ENCODE measurements at regions not wholly inside any gene's neighbourhood (a gene's known extent, or its start where the extent isn't known, plus 50 kb on each side); places are given as distances from the start of the nearest gene placed in this dataset.
"Not testable (repeated sequence)": the region's sequence is repeated elsewhere in the genome, so short reads cannot be mapped to it uniquely, and the experiment has no call there.

DNA sequence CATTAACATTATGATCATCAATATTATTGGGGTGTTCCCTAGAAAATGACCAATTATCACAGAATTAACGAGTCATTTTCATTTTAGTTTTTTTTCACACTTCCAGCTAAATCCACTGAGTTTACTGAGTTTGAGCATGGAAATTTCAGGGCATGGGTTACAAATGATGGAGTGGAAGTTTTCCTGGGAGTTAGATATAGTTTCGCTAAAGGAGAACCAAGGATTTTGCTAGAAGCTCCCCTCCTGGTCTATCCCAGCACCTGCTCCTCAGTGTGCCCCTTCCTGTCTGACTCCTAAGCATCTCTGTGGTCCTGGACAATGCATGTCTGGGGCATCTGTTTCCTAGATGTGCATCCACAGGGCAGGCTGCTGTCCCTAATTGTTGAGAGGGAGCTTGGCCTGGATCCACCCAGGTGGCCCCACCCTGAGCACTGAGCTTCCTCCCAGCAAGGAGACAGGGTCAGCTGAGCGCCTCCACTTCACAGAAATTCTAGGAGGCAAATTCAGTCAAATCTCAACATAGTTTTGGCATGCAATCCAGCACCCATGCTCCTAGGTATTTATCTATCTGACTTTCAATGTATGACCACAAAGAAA is 102.3 kb upstream of the GOLGA6L6 start:
- Histone ChIP-seq H3K36me3 (no peaks in the 10 kb centered on the region), H3K27me3 (peaks cover 11% of the 10 kb centered on the region), H3K9me3 (no peaks in the 10 kb centered on the region), H3K4me3 (ENCODE audit: low read depth, low read length) (no peak overlapping the region), H3K4me1 (no peaks in the 10 kb centered on the region)
- TF ChIP-seq, protein P1, sequence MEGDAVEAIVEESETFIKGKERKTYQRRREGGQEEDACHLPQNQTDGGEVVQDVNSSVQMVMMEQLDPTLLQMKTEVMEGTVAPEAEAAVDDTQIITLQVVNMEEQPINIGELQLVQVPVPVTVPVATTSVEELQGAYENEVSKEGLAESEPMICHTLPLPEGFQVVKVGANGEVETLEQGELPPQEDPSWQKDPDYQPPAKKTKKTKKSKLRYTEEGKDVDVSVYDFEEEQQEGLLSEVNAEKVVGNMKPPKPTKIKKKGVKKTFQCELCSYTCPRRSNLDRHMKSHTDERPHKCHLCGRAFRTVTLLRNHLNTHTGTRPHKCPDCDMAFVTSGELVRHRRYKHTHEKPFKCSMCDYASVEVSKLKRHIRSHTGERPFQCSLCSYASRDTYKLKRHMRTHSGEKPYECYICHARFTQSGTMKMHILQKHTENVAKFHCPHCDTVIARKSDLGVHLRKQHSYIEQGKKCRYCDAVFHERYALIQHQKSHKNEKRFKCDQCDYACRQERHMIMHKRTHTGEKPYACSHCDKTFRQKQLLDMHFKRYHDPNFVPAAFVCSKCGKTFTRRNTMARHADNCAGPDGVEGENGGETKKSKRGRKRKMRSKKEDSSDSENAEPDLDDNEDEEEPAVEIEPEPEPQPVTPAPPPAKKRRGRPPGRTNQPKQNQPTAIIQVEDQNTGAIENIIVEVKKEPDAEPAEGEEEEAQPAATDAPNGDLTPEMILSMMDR (IDR thresholded peaks at IDR 0.05; ENCODE audit: low read depth, low read length), result no peak
- DNase-seq, result no peak

DNA sequence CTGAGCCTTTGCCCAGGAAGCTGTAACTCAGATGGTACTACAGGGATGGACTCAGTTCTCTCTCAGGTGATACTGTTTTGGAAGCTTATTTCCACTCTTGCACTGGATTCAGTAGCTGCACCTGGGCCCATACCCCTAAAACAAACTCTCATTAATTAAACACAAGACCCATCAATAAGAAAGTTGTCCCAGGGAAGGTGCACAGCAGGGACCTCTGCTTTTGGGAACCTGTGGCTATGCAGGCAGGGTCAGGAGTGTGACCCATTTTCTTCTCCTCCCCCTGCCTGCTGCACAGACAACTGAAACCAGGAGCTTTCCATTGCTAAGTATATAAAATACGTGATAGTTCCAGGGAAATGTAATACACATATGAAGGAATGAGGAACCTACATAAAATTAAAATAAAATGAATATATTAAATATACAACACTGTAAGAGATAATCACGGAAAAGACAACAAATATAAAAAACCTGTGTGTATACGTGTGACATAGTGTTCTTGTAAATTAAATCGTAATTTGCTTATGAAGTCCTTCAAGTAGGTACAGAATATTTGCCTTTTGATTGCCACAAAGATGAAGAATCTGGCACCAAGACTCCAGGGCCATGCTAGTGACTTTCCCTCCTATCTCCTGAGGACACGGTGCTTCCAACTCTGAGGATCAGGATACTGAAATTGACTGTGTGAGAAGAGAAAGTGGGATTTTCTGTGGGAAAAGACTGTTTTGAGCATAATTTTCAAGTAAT is 101.6 kb upstream of the GOLGA6L6 start:
- TF ChIP-seq, protein P1 (IDR thresholded peaks at IDR 0.05; ENCODE audit: low read depth, low read length), result no peak
- DNase-seq, result no peak
- Histone ChIP-seq H3K36me3 (no peaks in the 10 kb centered on the region), H3K27me3 (peaks cover 11% of the 10 kb centered on the region), H3K4me1 (no peaks in the 10 kb centered on the region), H3K4me3 (ENCODE audit: low read depth, low read length) (no peak overlapping the region), H3K9me3 (no peaks in the 10 kb centered on the region)

DNA sequence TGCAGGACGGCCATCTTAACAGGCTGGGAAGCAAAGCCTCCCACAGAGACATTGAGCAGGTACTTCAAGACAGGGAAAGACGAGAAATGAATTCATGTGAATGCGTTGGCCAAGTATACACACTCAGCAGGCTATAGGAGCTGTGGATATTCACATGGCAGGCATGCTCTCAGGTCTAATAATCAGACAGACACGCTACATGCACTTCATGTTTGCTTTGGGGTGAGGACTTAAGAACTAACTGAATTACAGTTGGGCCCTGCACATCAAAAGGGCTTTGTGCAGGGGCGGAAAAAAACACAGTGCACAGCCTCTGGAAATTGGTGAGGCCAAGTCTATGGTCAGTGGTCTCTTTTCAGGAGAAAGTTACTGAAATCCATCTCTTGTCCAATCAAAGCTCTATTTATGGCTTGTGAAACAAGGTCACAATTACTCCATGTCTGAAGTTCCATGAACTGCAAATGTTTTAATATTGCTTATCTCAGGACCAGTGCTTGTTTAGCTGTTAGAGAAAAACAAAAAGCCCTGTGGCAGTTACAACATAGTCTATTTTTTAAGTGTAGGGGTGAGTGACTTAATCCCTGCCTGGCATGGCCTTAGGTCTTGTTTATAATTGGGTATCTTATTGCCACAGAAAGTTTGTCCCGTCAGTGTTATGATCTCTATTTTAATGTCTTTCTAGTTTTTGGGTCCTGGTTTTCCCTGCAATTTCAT is 100.6 kb upstream of the GOLGA6L6 start:
- H3K9me3 ChIP-seq, result no peaks in the 10 kb centered on the region
- TF ChIP-seq, protein P1 (IDR thresholded peaks at IDR 0.05; ENCODE audit: low read depth, low read length), result no peak
- DNase-seq, result no peak
- H3K27me3 ChIP-seq, result peaks cover 11% of the 10 kb centered on the region
- H3K4me1 ChIP-seq, result no peaks in the 10 kb centered on the region
- H3K4me3 ChIP-seq (ENCODE audit: low read depth, low read length), result no peak overlapping the region
- no peaks in the 10 kb centered on the region for H3K36me3 ChIP-seq

DNA sequence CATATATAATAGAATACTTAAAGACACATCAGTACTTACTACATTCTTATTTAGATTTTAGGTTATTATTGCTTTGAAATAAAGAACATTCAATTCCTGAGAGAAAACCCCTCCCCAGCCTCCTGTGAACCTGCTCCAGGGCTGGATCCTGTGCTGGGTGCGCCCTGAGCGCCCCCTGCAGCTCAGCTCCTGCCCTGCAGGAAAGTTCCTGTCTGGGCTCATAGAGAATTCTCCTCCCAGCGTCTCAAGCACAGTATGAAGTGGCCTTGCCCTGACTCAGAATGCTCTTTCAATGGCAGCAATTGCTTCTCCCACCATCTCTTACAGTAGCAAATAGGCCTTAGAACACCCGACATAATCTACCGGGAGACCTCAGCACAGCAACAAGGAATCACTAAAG is 98.8 kb upstream of the GOLGA6L6 start:
- H3K27me3 ChIP-seq; H3K4me3 ChIP-seq (ENCODE audit: low read depth, low read length); H3K4me1 ChIP-seq; H3K9me3 ChIP-seq; DNase-seq; H3K36me3 ChIP-seq: not testable (repeated sequence)

DNA sequence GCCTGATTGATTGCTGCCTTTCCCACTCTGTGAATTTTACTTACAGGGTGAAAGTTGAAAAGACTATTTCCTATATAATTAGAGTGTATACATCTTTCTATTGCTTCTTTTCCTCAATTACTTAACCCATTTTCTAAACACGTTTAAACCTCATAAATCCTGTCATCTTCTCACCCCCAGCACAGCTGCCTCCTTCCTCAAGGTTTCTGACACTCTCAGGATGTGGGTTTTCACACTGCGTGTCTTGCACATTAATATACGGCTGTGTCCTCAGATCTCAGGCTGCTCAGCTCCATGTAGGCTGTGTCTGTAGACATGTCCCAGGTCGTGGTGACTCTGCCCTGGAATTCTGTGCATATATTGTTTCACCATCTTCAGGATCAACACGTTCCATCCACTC is 97.6 kb upstream of the GOLGA6L6 start:
- H3K36me3 ChIP-seq; DNase-seq; H3K9me3 ChIP-seq; H3K27me3 ChIP-seq; H3K4me1 ChIP-seq; H3K4me3 ChIP-seq (ENCODE audit: low read depth, low read length): not testable (repeated sequence)

DNA sequence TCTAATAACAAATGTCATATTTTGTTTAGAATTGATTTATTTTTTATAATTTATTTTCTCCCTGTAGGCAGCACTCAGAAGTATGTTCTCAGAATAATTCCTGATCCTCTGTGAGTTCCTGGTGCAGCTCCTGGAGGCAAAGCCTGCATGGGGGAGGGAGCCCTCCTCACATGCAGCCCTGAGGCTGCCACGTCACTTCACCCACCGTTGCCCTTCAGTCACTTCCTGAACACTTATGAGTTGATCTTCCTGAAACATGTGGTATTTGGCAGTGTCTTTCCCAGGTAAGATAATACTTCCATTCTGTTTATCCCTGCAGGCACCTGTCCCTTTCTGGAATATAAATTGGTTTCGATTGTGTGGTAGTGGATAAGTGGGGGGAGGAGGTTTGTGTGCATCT is 95.9 kb upstream of the GOLGA6L6 start:
- not testable (repeated sequence) for DNase-seq; H3K4me3 ChIP-seq (ENCODE audit: low read depth, low read length); H3K36me3 ChIP-seq; H3K9me3 ChIP-seq; H3K4me1 ChIP-seq; H3K27me3 ChIP-seq

DNA sequence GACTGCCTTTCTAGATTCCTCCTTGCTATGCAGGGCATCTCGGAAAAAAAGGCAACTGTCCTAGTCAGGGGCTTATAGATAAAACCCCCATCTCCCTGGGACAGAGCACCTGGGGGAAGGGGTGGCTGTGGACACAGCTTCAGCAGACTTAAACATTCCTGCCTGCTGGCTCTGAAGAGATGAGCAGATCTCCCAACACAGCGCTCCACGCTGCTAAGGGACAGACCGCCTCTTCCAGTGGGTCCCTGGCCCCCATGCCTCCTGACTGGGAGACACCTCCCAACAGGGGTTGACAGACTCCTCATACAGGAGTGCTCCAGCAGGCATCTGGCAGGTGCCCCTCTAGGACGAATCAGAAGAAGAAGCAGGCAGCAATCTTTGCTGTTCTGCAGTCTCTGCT is 87.9 kb upstream of the GOLGA6L6 start:
- H3K4me3 ChIP-seq (ENCODE audit: low read depth, low read length); H3K27me3 ChIP-seq; H3K36me3 ChIP-seq; DNase-seq; H3K9me3 ChIP-seq; H3K4me1 ChIP-seq: not testable (repeated sequence)

DNA sequence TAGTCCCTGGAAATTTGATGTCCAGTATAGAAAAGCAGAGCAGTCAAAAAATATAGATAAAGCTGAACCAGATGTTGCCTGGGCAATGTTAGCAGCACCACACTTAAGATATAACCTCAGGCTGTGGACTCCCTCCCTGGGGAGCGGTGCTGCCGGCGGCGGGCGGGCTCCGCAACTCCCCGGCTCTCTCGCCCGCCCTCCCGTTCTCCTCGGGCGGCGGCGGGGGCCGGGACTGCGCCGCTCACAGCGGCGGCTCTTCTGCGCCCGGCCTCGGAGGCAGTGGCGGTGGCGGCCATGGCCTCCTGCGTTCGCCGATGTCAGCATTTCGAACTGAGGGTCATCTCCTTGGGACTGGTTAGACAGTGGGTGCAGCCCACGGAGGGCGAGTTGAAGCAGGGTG is 86.9 kb upstream of the GOLGA6L6 start:
- H3K27me3 ChIP-seq; DNase-seq; H3K36me3 ChIP-seq; H3K4me1 ChIP-seq; H3K4me3 ChIP-seq (ENCODE audit: low read depth, low read length); H3K9me3 ChIP-seq: not testable (repeated sequence)

DNA sequence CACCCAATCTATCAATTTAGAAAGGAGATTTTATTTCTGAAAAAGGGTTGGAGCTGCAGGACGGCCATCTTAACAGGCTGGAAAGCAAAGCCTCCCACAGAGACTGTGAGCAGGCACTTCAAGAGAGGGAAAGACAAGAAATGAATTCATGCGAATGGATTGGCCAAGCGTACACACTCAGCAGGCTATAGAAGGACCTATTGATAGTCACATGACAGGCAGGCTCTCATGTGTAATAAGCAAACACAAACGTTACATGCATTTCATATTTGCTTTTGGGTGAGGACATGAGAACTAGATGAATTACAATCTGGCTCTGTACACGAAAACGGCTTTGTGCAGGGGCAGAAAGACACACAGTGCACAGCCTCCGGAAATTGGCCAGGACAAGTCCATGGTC is 83.9 kb upstream of the GOLGA6L6 start:
- H3K36me3 ChIP-seq; H3K27me3 ChIP-seq; H3K4me3 ChIP-seq (ENCODE audit: low read depth, low read length); H3K4me1 ChIP-seq; H3K9me3 ChIP-seq; DNase-seq: not testable (repeated sequence)

Measured in BE2C (cell line).